Trophoblast cell (in vitro differentiated cells and primary cell): ENCODE measurements at regions not wholly inside any gene's neighbourhood (a gene's known extent, or its start where the extent isn't known, plus 50 kb on each side); places are given as distances from the start of the nearest gene placed in this dataset.

ENCODE experiments used
- DNase-seq, 2 donors: peaks; one replicate each; pipeline ENCODE4 v3.0.0-alpha.2; 2016
- H2AFZ ChIP-seq: 2 replicates; pipeline ENCODE4 v1.6.1; 2013; ENCODE audit warnings: low read length, moderate library complexity, mild to moderate bottlenecking; ENCODE audit not compliant: insufficient read depth, poor library complexity
- H2AK5ac ChIP-seq: 2 replicates; pipeline ENCODE4 v1.6.1; 2013; ENCODE audit warnings: mild to moderate bottlenecking, low read length
- H2BK120ac ChIP-seq: 2 replicates; pipeline ENCODE4 v1.6.1; 2013; ENCODE audit warnings: low read length, mild to moderate bottlenecking, moderate library complexity; ENCODE audit not compliant: insufficient read depth, poor library complexity
- H2BK12ac ChIP-seq: 2 replicates; pipeline ENCODE4 v1.6.1; 2013; ENCODE audit warnings: mild to moderate bottlenecking, low read length, moderate library complexity
- H2BK5ac ChIP-seq: 2 replicates; pipeline ENCODE4 v1.6.1; 2013; ENCODE audit warnings: low read length, low read depth, moderate library complexity, mild to moderate bottlenecking; ENCODE audit not compliant: poor library complexity
- H3K14ac ChIP-seq: 2 replicates; pipeline ENCODE4 v1.6.1; 2013; ENCODE audit warnings: mild to moderate bottlenecking, low read length
- H3K18ac ChIP-seq: 2 replicates; pipeline ENCODE4 v1.6.1; 2013; ENCODE audit warnings: mild to moderate bottlenecking, low read length
- H3K23ac ChIP-seq: 2 replicates; pipeline ENCODE4 v1.6.1; 2013; ENCODE audit warnings: low read length
- H3K27ac ChIP-seq: 2 replicates; pipeline ENCODE4 v1.5.1; 2013; ENCODE audit warnings: low read depth, mild to moderate bottlenecking, inconsistent platforms, low read length, moderate library complexity
- H3K27me3 ChIP-seq: 2 replicates; pipeline ENCODE4 v1.6.1; 2013; ENCODE audit warnings: inconsistent platforms, mild to moderate bottlenecking, low read length, moderate library complexity; ENCODE audit not compliant: insufficient read depth
- H3K36me3 ChIP-seq, 2 experiments: 1 replicate in 1 of 2; 2 replicates in 1 of 2; pipeline ENCODE4 v1.6.1; 2013; ENCODE audit warnings: low read length in 2 of 2, mild to moderate bottlenecking in 2 of 2, moderate library complexity in 1 of 2; ENCODE audit not compliant: insufficient read depth in 2 of 2, control insufficient read depth in 1 of 2
- H3K4ac ChIP-seq: 2 replicates; pipeline ENCODE4 v1.6.1; 2013; ENCODE audit warnings: low read depth, mild to moderate bottlenecking, low read length, moderate library complexity
- H3K4me1 ChIP-seq, 2 experiments: 1 replicate in 1 of 2; 2 replicates in 1 of 2; pipeline ENCODE4 v1.6.1; 2013; ENCODE audit warnings: low read length in 2 of 2, mild to moderate bottlenecking in 2 of 2, moderate library complexity in 1 of 2; ENCODE audit not compliant: insufficient read depth in 2 of 2, control insufficient read depth in 1 of 2
- H3K4me2 ChIP-seq: 2 replicates; pipeline ENCODE4 v1.6.1; 2013; ENCODE audit warnings: inconsistent platforms, mild to moderate bottlenecking, low read length, moderate library complexity
- H3K4me3 ChIP-seq: 2 replicates; pipeline ENCODE4 v1.5.1; 2013; ENCODE audit warnings: mild to moderate bottlenecking, low read depth, low read length, inconsistent platforms
- H3K79me1 ChIP-seq: one replicate; pipeline ENCODE4 v1.6.1; 2013; ENCODE audit warnings: low read length
- H3K79me2 ChIP-seq: 2 replicates; pipeline ENCODE4 v1.6.1; 2013; ENCODE audit warnings: low read length, mild to moderate bottlenecking; ENCODE audit not compliant: control insufficient read depth, insufficient read depth, poor library complexity
- H3K9ac ChIP-seq: 2 replicates; pipeline ENCODE4 v1.6.1; 2013; ENCODE audit warnings: mild to moderate bottlenecking, low read length
- H3K9me3 ChIP-seq: 2 replicates; pipeline ENCODE4 v1.6.1; 2013; ENCODE audit warnings: low read depth, mild to moderate bottlenecking, control low read depth, inconsistent platforms, low read length; ENCODE audit not compliant: insufficient read depth
- H4K12ac ChIP-seq: 2 replicates; pipeline ENCODE4 v1.6.1; 2013; ENCODE audit warnings: low read depth, mild to moderate bottlenecking, low read length, moderate library complexity
- H4K8ac ChIP-seq: 2 replicates; pipeline ENCODE4 v1.6.1; 2013; ENCODE audit warnings: low read depth, mild to moderate bottlenecking, low read length, moderate library complexity
- H4K91ac ChIP-seq: one replicate; pipeline ENCODE4 v1.6.1; 2013; ENCODE audit warnings: low read depth, mild to moderate bottlenecking, low read length, moderate library complexity
- WGBS: extraction: QIAGEN DNeasy Blood & Tissue Kit; methylation state at CpG from one replicate; pipeline ENCODE4 v1.1.7; 2013; ENCODE audit warnings: missing lambda C conversion rate; ENCODE audit not compliant: insufficient read length, insufficient coverage; ENCODE audit errors: extremely low coverage; 5-methylcytosine and 5-hydroxymethylcytosine counted together

DNA sequence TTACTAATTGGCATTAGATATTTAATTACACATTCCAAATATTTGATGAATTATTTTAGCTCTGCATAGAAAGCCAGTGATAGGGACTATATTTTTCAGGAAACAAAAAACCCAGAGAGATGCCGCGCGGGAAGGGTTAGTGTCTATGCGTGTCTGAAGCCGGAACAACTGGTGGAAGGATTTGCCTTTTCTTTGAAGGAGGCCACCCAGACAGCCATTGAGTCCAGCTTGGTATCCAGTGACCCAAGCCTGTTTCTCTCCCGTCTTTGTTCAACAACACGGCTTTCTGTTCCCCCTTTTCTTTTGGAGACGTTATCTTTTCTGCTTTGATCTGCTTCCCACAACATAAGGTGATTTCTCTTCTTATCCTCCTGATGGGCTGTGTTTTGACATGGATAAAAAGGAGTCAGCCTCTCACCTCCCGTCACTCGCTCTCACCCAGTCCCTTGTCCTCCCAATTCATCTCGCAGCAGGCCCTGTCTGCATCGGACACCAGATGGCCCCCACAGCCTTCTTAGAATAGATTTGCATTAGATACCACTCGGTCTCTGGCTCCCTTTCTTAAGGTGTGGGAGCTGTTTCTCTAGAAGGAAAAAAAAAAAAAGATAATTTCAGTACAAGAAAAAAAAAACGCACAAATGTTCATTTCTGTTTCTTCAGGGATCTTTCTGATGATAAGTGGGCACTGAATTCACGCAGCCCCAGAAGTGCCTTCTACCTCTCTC is 361.8 kb downstream of the ZNF536 start:
- Histone ChIP-seq H2BK5ac (no peak overlapping the region), H3K79me1 (no peaks in the 10 kb centered on the region), H4K91ac (no peak overlapping the region), H3K4me2 (no peak overlapping the region), H3K9ac (no peak overlapping the region), H4K12ac (no peak overlapping the region), H3K27me3 (no peaks in the 10 kb centered on the region), H2AK5ac (no peak overlapping the region), H3K18ac (no peak overlapping the region), H3K27ac (no peak overlapping the region), H4K8ac (no peak overlapping the region), H3K36me3 (no peaks in the 10 kb centered on the region), H3K4ac (no peak overlapping the region), H3K23ac (no peak overlapping the region), H3K9me3 (peaks cover 1% of the 10 kb centered on the region), H2BK120ac (no peak overlapping the region), H2BK12ac (no peak overlapping the region), H3K4me3 (no peak overlapping the region), H2AFZ (no peak overlapping the region), H3K14ac (no peak overlapping the region), H3K79me2 (no peaks in the 10 kb centered on the region), H3K4me1 (no peaks in the 10 kb centered on the region)
- no CpG with 5 or more reads among the region's 15 CpGs for WGBS
- no peak for DNase-seq

- H4K12ac ChIP-seq: no peak overlapping the region
- no peak overlapping the region for H3K23ac ChIP-seq
- H3K9me3 ChIP-seq: no peaks in the 10 kb centered on the region
- H3K9ac ChIP-seq: no peak overlapping the region
- H3K18ac ChIP-seq: no peak overlapping the region
- no peak overlapping the region for H2BK120ac ChIP-seq
- no peak for DNase-seq
- no peak overlapping the region for H2BK5ac ChIP-seq
- no peaks in the 10 kb centered on the region for H3K79me2 ChIP-seq
- no peak overlapping the region for H3K4ac ChIP-seq
- H3K27me3 ChIP-seq: no peaks in the 10 kb centered on the region
- H3K36me3 ChIP-seq: no peaks in the 10 kb centered on the region
- no peak overlapping the region for H4K91ac ChIP-seq
- H2AK5ac ChIP-seq: no peak overlapping the region
- no peak overlapping the region for H4K8ac ChIP-seq
- WGBS: no CpG with 5 or more reads among the region's 3 CpGs
- H2BK12ac ChIP-seq: no peak overlapping the region
- H2AFZ ChIP-seq: no peak overlapping the region
- no peak overlapping the region for H3K4me3 ChIP-seq
- H3K27ac ChIP-seq: no peak overlapping the region
- H3K79me1 ChIP-seq: no peaks in the 10 kb centered on the region
- no peaks in the 10 kb centered on the region for H3K4me1 ChIP-seq
- H3K14ac ChIP-seq: no peak overlapping the region
- no peak overlapping the region for H3K4me2 ChIP-seq
These were observed 359.4 kb downstream of the ZNF536 start for GRCh38 chr19:30731591-30731990.

- Histone ChIP-seq H2AK5ac (no peak overlapping the region), H3K9me3 (peaks cover 4% of the 10 kb centered on the region), H2AFZ (no peak overlapping the region), H3K4ac (no peak overlapping the region), H3K36me3 (no peaks in the 10 kb centered on the region), H3K9ac (no peak overlapping the region), H3K18ac (no peak overlapping the region), H4K12ac (no peak overlapping the region), H3K23ac (no peak overlapping the region), H2BK5ac (no peak overlapping the region), H2BK120ac (no peak overlapping the region), H3K27me3 (no peaks in the 10 kb centered on the region), H3K4me3 (no peak overlapping the region), H3K27ac (no peak overlapping the region), H3K79me2 (no peaks in the 10 kb centered on the region), H3K14ac (no peak overlapping the region), H4K8ac (no peak overlapping the region), H2BK12ac (no peak overlapping the region), H3K79me1 (no peaks in the 10 kb centered on the region), H3K4me2 (no peak overlapping the region), H3K4me1 (no peaks in the 10 kb centered on the region), H4K91ac (no peak overlapping the region)
- WGBS: no CpG with 5 or more reads among the region's 6 CpGs
- no peak for DNase-seq
These were observed 357.3 kb downstream of the ZNF536 start for GRCh38 chr19:30729451-30729850.

DNA sequence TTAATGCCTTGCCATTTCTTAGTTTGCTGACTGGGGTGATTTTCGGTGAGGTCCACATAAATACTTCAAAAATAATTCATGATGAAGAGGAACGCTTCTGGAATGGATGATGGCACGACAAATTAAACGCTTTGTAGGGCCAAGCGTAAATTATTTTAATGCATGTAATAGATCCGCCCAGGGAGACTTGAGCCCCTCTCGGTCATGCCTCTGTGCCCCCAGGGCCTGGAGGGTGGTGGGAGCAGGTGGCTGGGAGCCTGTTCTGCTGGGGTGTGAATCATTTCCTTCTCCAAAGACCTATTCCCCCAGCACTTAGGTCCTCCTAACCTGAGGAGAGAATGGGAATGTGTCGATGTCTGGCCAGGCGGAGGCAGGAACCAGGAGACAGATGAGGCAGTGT is 350.6 kb downstream of the ZNF536 start:
- Histone ChIP-seq H2BK5ac (no peak overlapping the region), H3K36me3 (no peaks in the 10 kb centered on the region), H3K79me1 (no peaks in the 10 kb centered on the region), H3K9me3 (peaks cover 4% of the 10 kb centered on the region), H4K91ac (no peak overlapping the region), H3K79me2 (no peaks in the 10 kb centered on the region), H3K27ac (no peak overlapping the region), H2AK5ac (no peak overlapping the region), H3K4me1 (peaks cover 4 to 8% of the 10 kb centered on the region in 2 experiments), H4K12ac (no peak overlapping the region), H3K4me2 (no peak overlapping the region), H3K14ac (no peak overlapping the region), H3K18ac (no peak overlapping the region), H3K27me3 (no peaks in the 10 kb centered on the region), H2AFZ (no peak overlapping the region), H4K8ac (no peak overlapping the region), H3K4me3 (no peak overlapping the region), H3K9ac (no peak overlapping the region), H3K4ac (no peak overlapping the region), H3K23ac (no peak overlapping the region), H2BK120ac (no peak overlapping the region), H2BK12ac (no peak overlapping the region)
- no CpG with 5 or more reads among the region's 9 CpGs for WGBS
- DNase-seq: no peak
